ENCODE measurements at regions not wholly inside any gene's neighbourhood (a gene's known extent, or its start where the extent isn't known, plus 50 kb on each side); places are given as distances from the start of the nearest gene placed in this dataset.

GRCh38 chr16:51349626-51350025, 198.6 kb upstream of the SALL1 start:
- DNase-seq, result no peak

GRCh38 chr16:51343411-51343810, 192.3 kb upstream of the SALL1 start:
- no peak for DNase-seq

DNA sequence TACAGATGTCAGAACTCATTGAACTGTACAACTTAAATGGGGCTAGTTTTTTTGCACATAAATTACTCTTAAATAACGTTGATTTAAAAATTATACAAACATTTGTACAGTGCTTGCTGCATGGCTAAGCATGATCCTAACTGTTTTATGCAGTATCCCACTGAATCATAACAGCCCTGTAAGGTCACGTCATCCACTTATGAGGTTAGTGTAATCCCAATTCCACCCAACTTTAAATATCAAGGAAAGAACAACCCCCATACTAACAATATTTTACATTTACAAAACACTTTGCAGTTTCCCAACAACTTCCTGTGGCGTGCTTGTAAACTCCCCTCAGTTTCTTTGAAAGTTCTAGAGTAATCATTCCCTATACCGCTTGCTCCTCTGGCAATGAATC, 190.1 kb upstream of the SALL1 start:
- DNase-seq, result no peak

DNA sequence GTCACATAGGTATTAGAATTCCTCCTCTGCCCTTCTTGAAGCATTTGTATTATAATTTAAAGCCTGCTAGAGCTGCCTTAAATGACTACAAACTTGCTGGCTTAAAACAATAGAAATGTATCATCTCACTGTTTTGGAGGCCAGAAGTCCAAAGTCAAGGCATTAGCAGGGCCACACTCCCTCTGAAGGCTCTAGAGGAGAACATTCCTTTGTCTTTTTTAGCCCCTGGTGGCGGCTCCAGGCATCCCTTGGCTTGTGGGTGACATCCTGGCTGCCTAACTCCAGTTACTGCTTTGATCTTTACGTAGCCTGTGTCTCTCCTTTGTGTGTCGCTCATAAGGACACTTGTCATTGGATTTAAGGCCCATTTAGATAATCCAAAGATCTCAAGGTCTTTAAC, 186.6 kb upstream of the SALL1 start:
- no peak for DNase-seq

DNA sequence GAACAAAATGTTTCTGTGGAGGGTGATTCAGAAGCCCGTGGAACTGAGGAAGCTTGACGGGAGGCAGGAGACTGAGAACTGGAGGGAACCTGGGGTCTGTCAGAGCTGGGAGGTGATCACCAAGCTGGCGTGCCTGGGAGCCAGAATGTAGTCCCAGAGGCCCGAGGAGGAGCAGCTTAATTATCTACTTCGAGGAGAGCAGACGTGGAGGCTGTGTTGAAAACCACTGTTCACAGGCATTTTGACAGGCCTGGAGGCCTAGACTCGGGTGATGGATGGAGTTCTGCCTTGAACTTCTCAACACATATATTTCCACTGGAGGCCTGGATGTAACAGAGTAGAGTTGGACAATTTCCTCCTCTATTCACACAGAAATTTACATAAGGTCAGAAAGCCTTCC, 177.7 kb upstream of the SALL1 start:
- no peak for DNase-seq

DNA sequence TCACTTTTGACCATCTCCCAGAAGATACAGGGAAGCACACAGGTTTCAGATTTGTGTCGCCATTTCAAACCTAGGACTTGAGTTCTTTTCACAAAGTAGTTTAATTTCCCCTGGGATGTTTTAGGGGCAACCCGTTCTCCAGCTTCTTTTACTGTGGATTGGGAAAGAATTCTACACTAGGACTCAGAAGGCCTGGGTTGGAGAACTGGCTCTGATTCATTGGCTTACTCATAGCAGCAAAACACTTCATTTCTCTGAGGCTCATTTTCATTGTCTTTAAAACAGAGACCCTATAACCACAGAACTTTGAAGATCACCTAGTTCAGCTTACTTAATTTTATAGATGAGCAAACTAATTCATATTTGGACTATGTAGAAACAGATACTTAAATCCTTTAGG, 175.9 kb upstream of the SALL1 start:
- DNase-seq, result no peak

DNA sequence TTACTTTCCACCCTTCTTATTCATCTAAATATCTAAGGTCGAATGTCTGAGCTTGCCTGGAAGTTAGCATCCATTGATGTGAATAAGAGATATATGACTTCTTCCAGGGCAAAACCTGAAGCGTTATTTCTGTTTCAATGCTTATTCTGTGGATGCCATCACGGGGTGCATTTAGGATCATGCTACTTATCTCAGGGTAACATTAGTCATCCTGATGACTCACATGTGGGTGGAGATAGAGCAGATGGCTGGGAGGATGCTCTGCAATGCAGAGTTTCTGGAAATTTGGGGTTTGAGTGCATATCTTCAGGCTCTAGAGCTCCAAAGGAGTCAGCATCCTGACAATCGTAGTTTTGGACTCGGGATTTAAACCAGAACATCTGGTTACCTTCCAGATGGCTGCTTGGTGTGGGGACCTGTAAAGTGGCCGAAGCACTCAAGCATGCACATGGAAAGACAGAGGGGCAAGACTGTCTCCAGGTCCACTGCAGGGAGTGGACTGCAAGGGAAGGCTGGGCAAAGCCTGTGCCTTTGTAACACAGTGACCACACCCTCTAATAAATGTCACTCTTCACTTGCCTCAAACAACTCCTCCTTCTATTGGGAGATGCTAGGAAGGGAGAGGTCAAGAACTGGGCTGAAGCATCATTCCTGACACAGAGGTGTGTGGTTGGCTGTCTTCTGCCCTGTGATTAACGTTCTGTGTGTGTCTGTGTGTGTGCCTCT, 175.2 kb upstream of the SALL1 start:
- no peak for DNase-seq

GRCh38 chr16:51321251-51321650, 170.2 kb upstream of the SALL1 start:
- DNase-seq, result no peak

DNA sequence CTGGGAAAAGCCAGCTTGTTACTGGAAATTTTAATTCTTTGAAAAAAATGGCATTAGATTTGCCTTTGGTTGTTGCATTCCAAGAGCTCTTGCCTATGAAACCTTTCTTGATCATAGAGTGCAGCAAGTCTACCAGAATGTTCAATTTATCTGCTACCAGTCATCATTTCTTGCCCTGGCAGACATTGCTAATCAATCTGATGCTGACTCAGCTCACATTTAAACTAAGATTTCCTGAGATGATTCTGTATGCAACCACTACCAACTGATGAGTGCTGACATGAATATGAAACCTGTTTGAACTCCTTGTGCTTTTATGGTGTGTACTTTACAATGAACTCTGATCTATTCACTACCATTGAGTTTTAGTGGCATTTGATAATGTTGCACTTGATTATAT, 166.5 kb upstream of the SALL1 start:
- no peak for DNase-seq

DNA sequence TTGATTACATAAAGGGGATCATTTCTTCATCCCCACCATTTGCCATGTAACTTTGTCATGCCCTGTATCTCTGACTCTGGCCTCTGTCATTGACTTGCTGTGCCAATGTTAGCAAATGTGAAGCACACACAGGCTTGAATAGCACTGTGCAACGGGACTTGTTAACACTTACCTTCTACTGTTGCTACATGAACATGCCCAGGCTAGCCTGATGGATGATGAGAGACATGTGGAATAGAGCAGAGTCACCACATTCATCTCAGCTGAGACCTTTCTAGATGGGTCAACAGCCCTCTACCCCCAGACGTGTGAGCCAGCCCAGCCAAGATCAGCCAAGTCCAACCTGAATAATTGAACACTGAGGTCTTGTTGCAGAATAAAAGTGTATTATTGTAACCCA, 162.1 kb upstream of the SALL1 start:
- no peak for DNase-seq

DNA sequence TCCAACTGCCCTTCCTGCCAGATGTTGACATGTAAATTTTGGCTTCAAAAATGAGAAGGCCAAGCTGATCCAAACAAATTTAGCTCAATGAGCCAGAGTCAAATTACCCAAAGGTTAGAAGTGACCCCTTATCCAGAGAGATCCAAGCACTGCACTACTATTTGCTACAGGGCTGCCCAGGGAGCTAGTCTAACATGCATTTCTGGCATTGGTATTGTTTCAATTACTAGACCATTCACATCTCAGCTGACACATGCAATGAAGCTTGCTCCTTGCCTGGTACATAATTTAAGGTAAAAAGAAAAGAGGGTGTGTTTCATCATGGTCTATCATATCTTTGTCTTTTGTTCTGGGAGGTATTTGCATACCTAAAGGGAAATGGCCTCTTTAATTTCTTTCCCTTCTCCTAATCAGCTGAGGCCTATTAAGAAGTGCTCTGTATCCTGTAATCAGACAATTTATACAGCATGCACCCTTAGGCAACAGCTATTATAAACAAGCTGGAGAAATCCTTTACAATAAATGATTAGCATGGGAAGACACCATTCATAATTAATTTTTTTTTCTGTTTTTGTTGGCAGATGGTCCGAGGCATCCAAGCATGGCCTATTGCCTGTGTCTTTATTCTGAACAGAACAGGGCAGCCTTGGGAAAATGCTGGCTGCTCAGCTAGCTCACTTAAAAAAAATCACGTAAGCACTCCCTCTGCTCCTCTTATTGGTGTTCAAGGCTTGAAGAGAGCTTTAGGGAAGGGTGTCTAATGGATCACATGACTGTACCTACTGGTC, 161.5 kb upstream of the SALL1 start:
- DNase-seq, result no peak

GRCh38 chr16:51310159-51310558, 159.1 kb upstream of the SALL1 start:
- DNase-seq, result no peak

DNA sequence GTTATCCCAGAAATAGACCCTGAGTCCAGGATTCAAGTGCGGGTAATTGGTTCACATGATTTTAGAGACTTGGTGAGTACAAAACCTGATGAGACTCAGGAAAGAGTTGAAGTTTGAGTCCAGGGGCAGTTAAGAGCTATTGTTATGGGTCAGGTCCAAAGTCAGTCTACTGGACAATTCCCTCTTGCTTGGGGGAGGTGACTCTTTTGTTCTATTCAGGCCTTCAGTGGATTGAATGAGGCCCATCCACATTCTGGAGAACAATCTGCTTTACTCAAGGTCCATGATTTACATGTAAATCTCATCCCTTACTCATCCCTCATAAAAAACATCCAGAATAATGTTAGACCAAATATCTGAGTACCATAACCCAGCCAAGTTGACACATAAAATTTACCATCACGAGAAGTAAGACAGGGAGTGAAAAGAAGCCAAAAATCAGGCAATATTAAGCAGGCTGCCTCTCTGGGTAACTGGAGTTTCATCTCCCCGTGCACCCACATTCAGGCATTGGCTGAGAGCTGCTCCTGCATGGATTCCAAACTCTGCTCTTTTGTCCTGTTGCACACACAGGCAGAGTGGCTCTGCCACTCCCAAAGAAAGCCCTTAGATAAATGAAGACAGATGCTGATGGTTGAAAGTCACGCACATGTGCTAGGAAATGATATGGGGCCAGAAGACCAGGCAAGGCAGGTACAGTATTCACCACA, 156.0 kb upstream of the SALL1 start:
- DNase-seq, result no peak

- DNase-seq, result no peak
These were observed 155.0 kb upstream of the SALL1 start for GRCh38 chr16:51306116-51306515.

DNA sequence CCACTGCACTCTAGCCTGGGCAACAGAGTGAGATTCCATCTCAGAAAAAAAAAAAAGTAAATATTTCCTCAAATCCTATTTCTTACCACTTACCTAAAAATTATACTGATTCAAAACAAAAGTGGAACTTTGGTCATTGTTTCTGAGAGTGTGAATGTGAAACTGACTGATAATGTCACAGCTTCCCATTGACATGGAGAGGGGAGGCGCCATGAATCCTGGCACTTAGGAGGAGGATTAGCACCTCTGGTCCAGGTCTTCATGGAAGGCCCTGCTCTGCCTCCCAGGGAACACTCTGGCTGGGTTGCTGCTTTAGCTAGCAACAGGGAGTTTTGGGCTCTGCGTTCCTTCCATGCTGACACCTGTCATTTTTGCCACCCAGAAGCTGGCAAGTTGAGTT, 154.3 kb upstream of the SALL1 start:
- DNase-seq, result no peak

GRCh38 chr16:51302042-51302441, 151.0 kb upstream of the SALL1 start:
- no peak for DNase-seq

- DNase-seq, result no peak
These were observed 147.7 kb upstream of the SALL1 start for GRCh38 chr16:51298800-51299199.

- no peak for DNase-seq
These were observed 139.6 kb upstream of the SALL1 start for GRCh38 chr16:51290442-51291285.

DNA sequence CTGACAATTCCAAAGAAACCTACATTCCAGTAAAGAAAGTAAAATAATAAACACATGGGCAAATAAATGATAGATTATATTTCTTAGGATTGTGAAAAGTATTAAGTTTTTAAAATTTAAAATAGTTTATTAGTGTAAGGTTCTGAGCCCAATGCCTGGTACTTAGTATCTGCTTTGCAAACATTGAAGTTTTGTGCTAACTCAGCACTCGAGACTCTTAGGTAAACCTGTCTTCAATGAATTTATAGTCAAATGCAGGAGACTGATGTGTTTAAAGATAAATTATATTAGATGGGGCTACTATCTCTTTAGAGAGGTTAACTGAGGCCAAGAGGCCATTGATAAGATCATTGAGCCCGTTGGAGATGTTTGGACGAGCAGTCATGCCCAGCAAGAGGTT, 138.3 kb upstream of the SALL1 start:
- DNase-seq, result no peak

GRCh38 chr16:51287121-51287755, 136.2 kb upstream of the SALL1 start:
- no peak for DNase-seq

DNA sequence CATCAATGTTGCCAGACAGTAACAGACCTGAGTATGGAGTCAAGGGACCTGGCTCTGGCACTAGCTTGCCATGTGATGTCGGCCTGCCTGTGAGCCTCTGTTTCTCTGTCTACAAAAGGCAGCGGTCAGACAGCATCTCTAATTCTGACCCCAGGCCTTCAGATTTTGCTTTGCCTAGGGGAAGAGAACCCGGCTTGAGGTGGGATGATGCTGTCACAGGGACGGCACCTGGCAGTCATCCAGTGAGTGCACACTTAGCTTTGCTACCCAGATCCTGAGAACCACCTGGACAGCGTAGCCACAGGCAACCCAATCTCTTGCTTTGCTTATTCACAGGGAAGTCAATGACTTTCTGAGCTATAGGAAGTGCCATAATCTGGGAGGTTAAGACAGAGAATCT, 135.2 kb upstream of the SALL1 start:
- no peak for DNase-seq

DNA sequence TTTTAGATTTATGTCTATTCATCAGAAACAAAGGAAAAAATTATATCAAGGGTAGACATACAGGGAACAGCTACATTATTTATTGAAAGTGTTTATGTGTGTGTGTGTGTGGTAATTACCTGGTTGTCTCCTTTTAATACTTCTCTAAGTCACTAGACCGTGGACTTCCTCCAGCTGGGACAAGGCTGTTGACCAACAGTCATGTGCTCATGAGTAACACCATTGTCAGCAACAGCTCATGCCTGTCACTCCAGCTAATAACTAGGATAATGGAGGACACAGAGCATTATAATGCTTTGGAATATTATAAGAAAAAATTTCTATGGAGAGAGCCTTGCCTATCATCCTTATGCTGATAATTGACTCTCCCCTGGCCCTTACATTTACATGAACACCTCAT, 125.3 kb upstream of the SALL1 start:
- no peak for DNase-seq

GRCh38 chr16:51272420-51272819, 121.3 kb upstream of the SALL1 start:
- DNase-seq, result no peak
